GM23338 (cell line): ENCODE measurements at regions not wholly inside any gene's neighbourhood (a gene's known extent, or its start where the extent isn't known, plus 50 kb on each side); places are given as distances from the start of the nearest gene placed in this dataset.

Experiments
- ATAC-seq: fragments of 200-7000 bp; cut with Tn5 transposase; 3 replicates; pipeline ENCODE4 v1.9.1; 2020
- DNase-seq: peaks from one replicate; pipeline ENCODE4 v3.0.0-alpha.2; 2015; ENCODE audit warnings: low spot score
- H2AFZ ChIP-seq: fragments of 200-600 bp; sonication (generic); 2 replicates; pipeline ENCODE4 v1.8.0; 2016; ENCODE audit warnings: antibody characterized with exemption, mild to moderate bottlenecking, moderate library complexity
- H3F3A ChIP-seq: fragments of 200-600 bp; sonication (generic); replicated peaks from 2 replicates; pipeline ENCODE4 v1.8.0; 2017; ENCODE audit warnings: antibody characterized with exemption, mixed run types, low read depth
- H3K27ac ChIP-seq: fragments of 200-600 bp; sonication (generic); 2 replicates; pipeline ENCODE4 v1.6.1; 2016; ENCODE audit warnings: low read depth
- H3K27me3 ChIP-seq: fragments of 200-600 bp; sonication (generic); 2 replicates; pipeline ENCODE4 v1.8.0; 2016; ENCODE audit warnings: mild to moderate bottlenecking, mixed run types, moderate library complexity; ENCODE audit not compliant: insufficient read depth
- H3K36me3 ChIP-seq: fragments of 200-600 bp; sonication (generic); 2 replicates; pipeline ENCODE4 v1.8.0; 2016; ENCODE audit warnings: mild to moderate bottlenecking; ENCODE audit not compliant: insufficient read depth
- H3K4me1 ChIP-seq: fragments of 200-600 bp; sonication (generic); 2 replicates; pipeline ENCODE4 v1.8.0; 2016; ENCODE audit warnings: mild to moderate bottlenecking, moderate library complexity; ENCODE audit not compliant: insufficient read depth
- H3K4me2 ChIP-seq: fragments of 200-600 bp; sonication (generic); 2 replicates; pipeline ENCODE4 v1.7.1; 2017; ENCODE audit warnings: mixed run types
- H3K4me3 ChIP-seq: fragments of 200-600 bp; sonication (generic); 2 replicates; pipeline ENCODE4 v1.6.1; 2016; ENCODE audit warnings: mixed run types
- H3K79me2 ChIP-seq: fragments of 200-600 bp; sonication (generic); replicated peaks from 2 replicates; pipeline ENCODE4 v1.8.0; 2017; ENCODE audit warnings: mild to moderate bottlenecking; ENCODE audit not compliant: insufficient read depth
- H3K9me2 ChIP-seq: fragments of 200-600 bp; sonication (generic); 2 replicates; pipeline ENCODE4 v1.8.0; 2017; ENCODE audit not compliant: insufficient read depth
- H4K20me1 ChIP-seq: fragments of 200-600 bp; sonication (generic); replicated peaks from 2 replicates; pipeline ENCODE4 v1.8.0; 2017; ENCODE audit warnings: mild to moderate bottlenecking; ENCODE audit not compliant: insufficient read depth
- H3K27ac Mint-ChIP-seq: 2 replicates; pipeline ENCODE4 v1.8.0; 2020; ENCODE audit warnings: inconsistent platforms, mild to moderate bottlenecking, moderate library complexity, mixed read lengths
- H3K27me3 Mint-ChIP-seq: 3 replicates; pipeline ENCODE4 v1.8.0; 2022; ENCODE audit warnings: low read depth, mild to moderate bottlenecking, moderate library complexity, mixed read lengths, inconsistent platforms; ENCODE audit not compliant: insufficient read depth, poor library complexity
- H3K36me3 Mint-ChIP-seq: 3 replicates; pipeline ENCODE4 v1.8.0; 2021; ENCODE audit warnings: low read depth, mild to moderate bottlenecking, inconsistent platforms, moderate library complexity, mixed read lengths
- H3K4me1 Mint-ChIP-seq: 3 replicates; pipeline ENCODE4 v1.8.0; 2020; ENCODE audit warnings: mild to moderate bottlenecking, inconsistent platforms, mixed read lengths
- H3K4me3 Mint-ChIP-seq: 3 replicates; pipeline ENCODE4 v1.8.0; 2021; ENCODE audit warnings: moderate library complexity, mild to moderate bottlenecking, inconsistent platforms, mixed read lengths
- H3K9me3 Mint-ChIP-seq: 3 replicates; pipeline ENCODE4 v1.8.0; 2020; ENCODE audit warnings: moderate library complexity, mild to moderate bottlenecking, inconsistent platforms, mixed read lengths
- EZH2phosphoT487 ChIP-seq: fragments of 200-600 bp; sonication (generic); IDR thresholded peaks from one replicate; pipeline ENCODE4 v1.8.1; 2018; ENCODE audit warnings: antibody characterized with exemption; ENCODE audit not compliant: unreplicated experiment
- JUNB ChIP-seq: IDR thresholded peaks from one replicate; pipeline ENCODE4 v1.6.1; 2016; ENCODE audit warnings: antibody characterized with exemption; ENCODE audit not compliant: unreplicated experiment
- NANOG ChIP-seq: IDR thresholded peaks from 2 replicates; pipeline ENCODE4 v1.6.1; 2016; ENCODE audit warnings: antibody characterized with exemption, borderline replicate concordance
- POLR2AphosphoS5 ChIP-seq: IDR thresholded peaks from 2 replicates; pipeline ENCODE4 v1.6.1; 2016; ENCODE audit warnings: antibody characterized with exemption, low read depth
- STAT1 ChIP-seq: IDR thresholded peaks from one replicate; pipeline ENCODE4 v1.6.1; 2016; ENCODE audit warnings: antibody characterized with exemption; ENCODE audit not compliant: unreplicated experiment
- ZNF114 ChIP-seq: fragments of 250-450 bp; sonication (Bioruptor Pico); IDR thresholded peaks from 2 replicates; pipeline ENCODE4 v1.5.0; 2020; ENCODE audit warnings: mild to moderate bottlenecking, moderate library complexity
- ZNF331 ChIP-seq: fragments of 250-450 bp; sonication (Bioruptor Pico); IDR thresholded peaks from 2 replicates; pipeline ENCODE4 v1.5.0; 2020; ENCODE audit warnings: low read depth, mild to moderate bottlenecking, moderate library complexity
- TF ChIP-seq, protein P1 (sequence below): IDR thresholded peaks from 2 replicates; pipeline ENCODE4 v1.6.1; 2016; ENCODE audit warnings: antibody characterized with exemption
- TF ChIP-seq, protein P2 (sequence below): IDR thresholded peaks from one replicate; pipeline ENCODE4 v1.6.1; 2018; ENCODE audit warnings: antibody characterized with exemption; ENCODE audit not compliant: unreplicated experiment

GRCh38 chr14:76636602-76637001, 124.7 kb upstream of the VASH1 start:
- no peaks in the 10 kb centered on the region for H3K36me3 ChIP-seq
- TF ChIP-seq NANOG (no peak), STAT1 (no peak)
- TF ChIP-seq, protein P1, sequence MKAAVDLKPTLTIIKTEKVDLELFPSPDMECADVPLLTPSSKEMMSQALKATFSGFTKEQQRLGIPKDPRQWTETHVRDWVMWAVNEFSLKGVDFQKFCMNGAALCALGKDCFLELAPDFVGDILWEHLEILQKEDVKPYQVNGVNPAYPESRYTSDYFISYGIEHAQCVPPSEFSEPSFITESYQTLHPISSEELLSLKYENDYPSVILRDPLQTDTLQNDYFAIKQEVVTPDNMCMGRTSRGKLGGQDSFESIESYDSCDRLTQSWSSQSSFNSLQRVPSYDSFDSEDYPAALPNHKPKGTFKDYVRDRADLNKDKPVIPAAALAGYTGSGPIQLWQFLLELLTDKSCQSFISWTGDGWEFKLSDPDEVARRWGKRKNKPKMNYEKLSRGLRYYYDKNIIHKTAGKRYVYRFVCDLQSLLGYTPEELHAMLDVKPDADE, result no peak
- no peaks in the 10 kb centered on the region for H3F3A ChIP-seq
- no peaks in the 10 kb centered on the region for H4K20me1 ChIP-seq
- H3K27ac ChIP-seq, result no peak overlapping the region
- H3K4me3 Mint-ChIP-seq, result no peak overlapping the region
- peaks cover 4% of the 10 kb centered on the region for H3K27me3 Mint-ChIP-seq
- DNase-seq (no peak), ATAC-seq (no peak)
- H3K79me2 ChIP-seq, result no peaks in the 10 kb centered on the region
- no peak overlapping the region for H2AFZ ChIP-seq
- no peak overlapping the region for H3K4me3 ChIP-seq
- no peaks in the 10 kb centered on the region for H3K36me3 Mint-ChIP-seq
- H3K27me3 ChIP-seq, result no peaks in the 10 kb centered on the region
- H3K4me1 ChIP-seq, result no peaks in the 10 kb centered on the region
- no peaks in the 10 kb centered on the region for H3K9me2 ChIP-seq
- no peak overlapping the region for H3K4me2 ChIP-seq
- no peaks in the 10 kb centered on the region for H3K4me1 Mint-ChIP-seq
- H3K9me3 Mint-ChIP-seq, result peaks cover 13% of the 10 kb centered on the region; the same call in 2 of the 3 replicates
- H3K27ac Mint-ChIP-seq, result no peak overlapping the region

DNA sequence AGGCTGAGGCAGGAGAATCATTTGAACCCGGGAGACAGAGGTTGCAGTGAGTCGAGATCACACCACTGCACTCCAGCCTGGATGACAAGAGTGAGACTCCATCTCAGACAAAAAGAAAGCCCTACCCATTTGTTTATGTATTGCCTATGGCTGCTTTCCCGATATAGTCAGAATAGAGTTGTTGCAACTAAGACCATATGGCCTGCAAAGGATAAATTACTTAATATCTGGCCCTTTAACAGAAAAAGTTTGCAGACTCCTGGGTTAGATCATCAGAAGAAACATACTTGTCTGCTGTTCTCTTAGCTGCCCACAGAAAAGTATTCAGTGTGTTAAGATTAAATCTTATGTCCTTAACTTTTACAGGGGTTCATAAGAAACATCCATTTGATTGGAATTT, 122.4 kb upstream of the VASH1 start:
- Mint-ChIP-seq H3K9me3 (peaks cover 13% of the 10 kb centered on the region; the same call in 2 of the 3 replicates), H3K4me3 (no peak overlapping the region), H3K27me3 (peaks cover 5% of the 10 kb centered on the region), H3K4me1 (peaks cover 4% of the 10 kb centered on the region; the same call in 2 of the 3 replicates), H3K36me3 (no peaks in the 10 kb centered on the region), H3K27ac (no peak overlapping the region)
- Histone ChIP-seq H4K20me1 (no peaks in the 10 kb centered on the region), H3K4me1 (no peaks in the 10 kb centered on the region), H3K27ac (no peak overlapping the region), H3K36me3 (no peaks in the 10 kb centered on the region), H3K27me3 (no peaks in the 10 kb centered on the region), H3K79me2 (no peaks in the 10 kb centered on the region), H3F3A (no peaks in the 10 kb centered on the region), H3K9me2 (no peaks in the 10 kb centered on the region), H3K4me2 (no peak overlapping the region), H2AFZ (no peak overlapping the region), H3K4me3 (no peak overlapping the region)
- DNase-seq, result no peak
- ATAC-seq, result no peak
- TF ChIP-seq NANOG (no peak), ZNF114 (CRISPR knock-in tag) (no peak), EZH2phosphoT487 (no peak), STAT1 (no peak), JUNB (no peak), ZNF331 (CRISPR knock-in tag) (no peak), POLR2AphosphoS5 (no peak)
- TF ChIP-seq, protein P2, sequence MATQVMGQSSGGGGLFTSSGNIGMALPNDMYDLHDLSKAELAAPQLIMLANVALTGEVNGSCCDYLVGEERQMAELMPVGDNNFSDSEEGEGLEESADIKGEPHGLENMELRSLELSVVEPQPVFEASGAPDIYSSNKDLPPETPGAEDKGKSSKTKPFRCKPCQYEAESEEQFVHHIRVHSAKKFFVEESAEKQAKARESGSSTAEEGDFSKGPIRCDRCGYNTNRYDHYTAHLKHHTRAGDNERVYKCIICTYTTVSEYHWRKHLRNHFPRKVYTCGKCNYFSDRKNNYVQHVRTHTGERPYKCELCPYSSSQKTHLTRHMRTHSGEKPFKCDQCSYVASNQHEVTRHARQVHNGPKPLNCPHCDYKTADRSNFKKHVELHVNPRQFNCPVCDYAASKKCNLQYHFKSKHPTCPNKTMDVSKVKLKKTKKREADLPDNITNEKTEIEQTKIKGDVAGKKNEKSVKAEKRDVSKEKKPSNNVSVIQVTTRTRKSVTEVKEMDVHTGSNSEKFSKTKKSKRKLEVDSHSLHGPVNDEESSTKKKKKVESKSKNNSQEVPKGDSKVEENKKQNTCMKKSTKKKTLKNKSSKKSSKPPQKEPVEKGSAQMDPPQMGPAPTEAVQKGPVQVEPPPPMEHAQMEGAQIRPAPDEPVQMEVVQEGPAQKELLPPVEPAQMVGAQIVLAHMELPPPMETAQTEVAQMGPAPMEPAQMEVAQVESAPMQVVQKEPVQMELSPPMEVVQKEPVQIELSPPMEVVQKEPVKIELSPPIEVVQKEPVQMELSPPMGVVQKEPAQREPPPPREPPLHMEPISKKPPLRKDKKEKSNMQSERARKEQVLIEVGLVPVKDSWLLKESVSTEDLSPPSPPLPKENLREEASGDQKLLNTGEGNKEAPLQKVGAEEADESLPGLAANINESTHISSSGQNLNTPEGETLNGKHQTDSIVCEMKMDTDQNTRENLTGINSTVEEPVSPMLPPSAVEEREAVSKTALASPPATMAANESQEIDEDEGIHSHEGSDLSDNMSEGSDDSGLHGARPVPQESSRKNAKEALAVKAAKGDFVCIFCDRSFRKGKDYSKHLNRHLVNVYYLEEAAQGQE, result no peak
- TF ChIP-seq, protein P1, result no peak
